ENCODE measurements at regions not wholly inside any gene's neighbourhood (a gene's known extent, or its start where the extent isn't known, plus 50 kb on each side); places are given as distances from the start of the nearest gene placed in this dataset.

GRCh38 chr4:62196338-62196737 is 996.2 kb downstream of the ADGRL3 start:
- no peak for DNase-seq

GRCh38 chr4:62194342-62194741 is 994.2 kb downstream of the ADGRL3 start:
- no peak for DNase-seq

GRCh38 chr4:62193761-62194160 is 993.6 kb downstream of the ADGRL3 start:
- DNase-seq: no peak

- no peak for DNase-seq
These were observed 991.5 kb downstream of the ADGRL3 start for GRCh38 chr4:62191451-62192240.

DNA sequence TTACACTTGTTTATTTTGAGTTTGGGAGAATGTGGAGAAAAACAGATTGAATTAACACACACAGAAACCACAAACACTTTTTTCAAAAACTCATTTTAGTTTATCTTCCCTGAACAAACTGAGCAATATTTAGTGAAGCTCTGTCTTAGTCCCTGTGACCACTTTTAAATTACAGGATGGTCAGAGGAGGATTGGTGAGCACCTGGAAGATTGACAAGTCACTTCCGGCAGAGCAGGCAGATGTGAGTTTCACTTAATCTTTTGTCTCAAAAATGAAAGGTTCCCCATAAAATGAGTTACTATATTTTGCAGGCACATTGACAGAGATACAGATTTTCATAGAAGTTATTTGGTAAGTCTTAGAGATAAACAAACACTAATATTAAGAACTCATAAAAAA is 970.1 kb downstream of the ADGRL3 start:
- DNase-seq: no peak

GRCh38 chr4:62168681-62169080 is 968.6 kb downstream of the ADGRL3 start:
- DNase-seq: no peak

DNA sequence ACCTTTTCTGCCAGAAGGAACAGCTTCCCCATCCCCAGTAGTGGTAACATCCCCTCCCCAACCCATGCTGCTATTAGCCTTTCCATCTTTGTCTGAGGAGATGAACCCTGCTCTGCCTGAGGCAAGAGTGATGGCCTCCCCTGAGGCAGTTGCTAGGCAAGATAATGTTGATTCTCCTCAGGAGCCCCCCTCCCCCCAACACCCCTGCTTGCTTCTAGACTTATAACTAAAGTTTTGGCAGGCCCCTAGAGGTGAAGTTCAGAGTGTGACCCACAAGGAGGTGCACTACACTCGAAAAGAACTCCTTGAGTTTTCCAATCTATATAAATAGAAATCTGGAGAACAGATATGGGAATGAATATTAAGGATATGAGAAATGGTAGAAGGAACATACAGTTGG is 962.5 kb downstream of the ADGRL3 start:
- no peak for DNase-seq

GRCh38 chr4:62161446-62161845 is 961.3 kb downstream of the ADGRL3 start:
- DNase-seq: no peak

- DNase-seq: no peak
These were observed 959.8 kb downstream of the ADGRL3 start for GRCh38 chr4:62159876-62160275.

- no peak for DNase-seq
These were observed 959.2 kb downstream of the ADGRL3 start for GRCh38 chr4:62159306-62159705.

DNA sequence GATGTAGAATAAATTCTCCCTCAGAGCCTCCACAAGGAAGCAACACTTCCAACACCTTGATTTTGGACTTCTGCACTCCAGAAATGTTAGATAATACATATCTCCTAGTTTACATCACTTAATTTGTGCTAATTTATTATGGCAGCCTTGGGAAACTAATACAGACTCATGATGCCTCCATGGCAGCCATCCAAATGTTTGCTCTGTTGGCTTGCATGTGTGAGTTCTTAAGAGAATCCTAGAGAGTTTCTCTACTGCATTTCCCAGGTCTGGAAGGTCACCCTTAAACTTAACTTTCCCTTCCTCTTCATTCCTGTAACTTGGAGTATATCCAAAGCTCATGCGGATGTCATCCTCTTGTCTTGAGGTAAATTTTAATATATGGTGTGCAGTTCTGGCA is 956.1 kb downstream of the ADGRL3 start:
- DNase-seq: no peak

GRCh38 chr4:62145276-62145675 is 945.1 kb downstream of the ADGRL3 start:
- DNase-seq: no peak

DNA sequence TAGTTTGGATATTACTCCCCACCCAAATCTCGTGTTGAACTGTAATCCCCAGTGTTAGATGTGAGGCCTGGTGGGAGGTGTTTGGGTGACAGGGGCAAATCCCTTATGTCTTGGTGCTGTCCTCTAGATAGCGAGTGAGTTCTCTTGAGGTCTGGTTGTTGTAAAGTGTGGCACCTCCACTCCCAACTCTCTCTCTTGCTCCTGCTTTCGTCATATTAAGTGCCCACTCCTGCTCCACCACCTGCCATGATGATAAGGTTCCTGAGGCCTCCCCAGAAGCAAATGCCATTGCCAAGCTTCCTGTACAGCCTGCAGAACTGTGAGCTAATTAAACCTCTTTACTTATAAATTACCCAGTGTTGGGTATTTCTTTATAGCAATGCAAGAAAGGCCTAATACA is 944.3 kb downstream of the ADGRL3 start:
- no peak for DNase-seq

GRCh38 chr4:62135565-62136156 is 935.5 kb downstream of the ADGRL3 start:
- DNase-seq: no peak

GRCh38 chr4:62133977-62134376 is 933.9 kb downstream of the ADGRL3 start:
- DNase-seq: no peak

DNA sequence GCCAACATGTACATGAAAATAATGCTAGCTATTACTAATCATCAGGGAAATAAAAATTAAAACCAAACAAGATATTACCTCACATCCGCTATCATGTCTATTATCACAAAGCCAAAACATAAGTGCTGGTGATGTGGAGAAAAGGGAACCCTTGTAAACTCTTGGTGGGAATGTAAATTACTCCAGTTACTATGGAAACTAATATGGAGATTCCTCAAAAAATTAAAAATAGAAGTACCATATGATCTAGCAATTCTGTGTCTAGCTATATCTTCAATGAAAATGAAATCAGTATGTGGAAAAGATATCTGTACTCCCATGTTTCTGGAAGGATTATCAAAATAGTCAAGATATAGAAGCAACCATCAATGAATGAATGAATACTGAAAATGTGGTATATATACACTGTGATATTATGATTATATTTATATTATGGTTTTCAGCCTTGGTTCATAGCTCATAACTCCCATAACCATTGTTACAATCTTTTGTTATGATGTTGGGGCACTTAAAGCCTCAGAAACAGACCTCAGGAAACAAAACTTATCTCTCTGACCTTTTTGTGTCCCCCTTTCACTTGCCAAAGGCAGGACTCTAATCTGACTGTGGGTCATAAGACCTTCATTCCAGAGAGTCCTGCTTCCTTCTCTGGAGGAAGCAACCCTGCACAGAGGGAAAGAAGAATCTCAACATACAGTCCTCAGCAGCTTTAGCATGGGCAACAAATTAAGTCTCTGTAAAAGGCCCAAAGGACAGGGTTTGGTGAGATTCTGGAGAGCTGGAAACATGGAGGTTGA is 933.2 kb downstream of the ADGRL3 start:
- DNase-seq: no peak

DNA sequence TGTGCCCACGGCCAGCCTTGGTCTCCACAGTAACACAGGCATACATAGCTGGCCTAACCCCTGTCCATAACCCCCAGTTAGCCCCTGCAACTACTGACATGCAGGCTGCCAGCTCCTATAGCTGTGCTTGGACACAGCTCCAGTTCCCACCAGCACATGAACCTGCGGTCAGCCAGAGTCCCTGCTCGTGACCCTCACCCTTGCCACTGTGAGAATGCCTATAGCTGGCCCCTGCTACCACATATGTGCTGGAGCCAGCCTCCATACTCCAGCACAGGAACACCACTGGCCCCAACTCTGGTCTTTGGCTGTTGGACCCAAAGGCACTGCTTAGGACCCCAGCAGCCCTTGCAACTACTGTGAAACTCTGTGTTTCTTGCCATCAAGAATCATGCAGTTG is 930.9 kb downstream of the ADGRL3 start:
- DNase-seq: no peak

GRCh38 chr4:62130637-62131036 is 930.5 kb downstream of the ADGRL3 start:
- no peak for DNase-seq

DNA sequence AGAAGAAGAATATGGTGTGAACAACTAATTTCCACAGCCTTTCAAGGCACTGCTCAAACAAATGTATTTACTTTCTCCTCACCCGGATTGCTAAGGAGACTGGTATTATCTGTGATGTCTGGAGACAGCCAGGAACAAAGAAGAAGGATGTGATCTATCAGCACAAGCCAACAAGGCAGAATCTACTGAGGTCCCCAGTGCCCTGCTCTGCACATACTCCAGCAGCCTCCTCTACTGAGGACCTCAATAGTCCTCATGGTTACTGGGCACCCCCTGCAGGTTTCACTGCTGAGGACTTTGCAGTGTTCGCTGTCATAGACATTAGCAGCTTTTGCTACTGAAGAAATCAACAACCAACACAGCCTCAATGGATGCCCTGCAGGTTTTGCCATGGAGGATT is 930.1 kb downstream of the ADGRL3 start:
- no peak for DNase-seq
